Endothelial cell of umbilical vein (primary cell): ENCODE measurements at regions not wholly inside any gene's neighbourhood (a gene's known extent, or its start where the extent isn't known, plus 50 kb on each side); places are given as distances from the start of the nearest gene placed in this dataset.

Experiments
- BruUV-seq: library from RNA; stranded (reverse); fragments of 400-500 nt; replicated peaks from 2 replicates; lab custom pipeline; 2021; lab: Mats Ljungman, UMichigan
- CTCF ChIA-PET: fragments of 300-600, 350-600 bp; sonication (Branson Sonifier 250); formaldehyde crosslinking; loops from one replicate; lab custom pipeline; 2021; ENCODE audit warnings: antibody characterized with exemption, inconsistent platforms; lab: Charles Lee
- POLR2A ChIA-PET: fragments of 300-600, 350-600 bp; sonication (Branson Sonifier 250); formaldehyde crosslinking; loops from one replicate; lab custom pipeline; 2021; ENCODE audit warnings: antibody characterized with exemption, inconsistent platforms; lab: Charles Lee
- DNase-seq: peaks from one replicate; pipeline ENCODE4 v3.0.0-alpha.2; 2011; ENCODE audit warnings: low read depth, low spot score
- FAIRE-seq: peaks from 2 replicates; lab custom pipeline; 2011; peaks lifted over from hg19 to GRCh38; lab: Jason Lieb, UNC
- H2AFZ ChIP-seq: 2 replicates; pipeline ENCODE4 v1.6.0; 2012; ENCODE audit warnings: low read depth, low read length, control low read depth, inconsistent platforms
- H3K27ac ChIP-seq: 2 replicates; pipeline ENCODE4 v1.5.1; 2011; ENCODE audit warnings: low read depth, mild to moderate bottlenecking, control low read depth, low read length, moderate library complexity; ENCODE audit not compliant: insufficient read depth
- H3K27me3 ChIP-seq, 2 experiments: 2 replicates each; pipeline versions ENCODE4 v1.6.0 to v1.6.1; 2011; ENCODE audit warnings: low read length in 2 of 2, mixed read lengths in 1 of 2; ENCODE audit not compliant: control insufficient read depth in 2 of 2, insufficient read depth in 2 of 2
- H3K36me3 ChIP-seq, 2 experiments: 2 replicates in 1 of 2; 3 replicates in 1 of 2; pipeline ENCODE4 v1.5.1; 2011; ENCODE audit warnings: low read length in 2 of 2, mild to moderate bottlenecking in 1 of 2, moderate library complexity in 1 of 2; ENCODE audit not compliant: control insufficient read depth in 2 of 2, insufficient read depth in 2 of 2; ENCODE audit errors: extremely low read depth in 1 of 2
- H3K4me1 ChIP-seq: 3 replicates; pipeline ENCODE4 v1.5.1; 2011; ENCODE audit warnings: mild to moderate bottlenecking, low read length; ENCODE audit not compliant: control insufficient read depth, insufficient read depth; ENCODE audit errors: extremely low read depth
- H3K4me2 ChIP-seq: 2 replicates; pipeline ENCODE4 v1.6.1; 2011; ENCODE audit warnings: low read length, control low read depth, mixed read lengths; ENCODE audit not compliant: insufficient read depth
- H3K4me3 ChIP-seq, 3 experiments: fragments of 200-600 bp in 1 of 3; sonication (generic), shearing (Covaris generic) in 1 of 3; replicated peaks in 1 of 3; 2 replicates each; pipeline ENCODE4 v1.5.1; 2011 to 2016; ENCODE audit warnings: control low read depth in 3 of 3, low read length in 3 of 3, mild to moderate bottlenecking in 2 of 3, inconsistent platforms in 1 of 3, low read depth in 1 of 3, moderate library complexity in 1 of 3; ENCODE audit not compliant: insufficient read depth in 1 of 3
- H3K79me2 ChIP-seq: 2 replicates; pipeline ENCODE4 v1.6.0; 2012; ENCODE audit warnings: low read length, inconsistent platforms; ENCODE audit not compliant: control insufficient read depth, insufficient read depth
- H3K9ac ChIP-seq: replicated peaks from 2 replicates; pipeline ENCODE3; 2011; ENCODE audit warnings: low read length, control low read depth; ENCODE audit not compliant: insufficient read depth; ENCODE audit errors: extremely low read depth
- H3K9me1 ChIP-seq: replicated peaks from 3 replicates; pipeline ENCODE4 v1.6.0; 2011; ENCODE audit warnings: mild to moderate bottlenecking, low read length; ENCODE audit not compliant: control insufficient read depth, insufficient read depth; ENCODE audit errors: extremely low read depth
- H3K9me3 ChIP-seq: replicated peaks from 2 replicates; pipeline ENCODE4 v1.5.1; 2012; ENCODE audit warnings: low read length, inconsistent platforms; ENCODE audit not compliant: control insufficient read depth, insufficient read depth
- H4K20me1 ChIP-seq: replicated peaks from 2 replicates; pipeline ENCODE3; 2011; ENCODE audit warnings: mild to moderate bottlenecking, low read length; ENCODE audit not compliant: control insufficient read depth, insufficient read depth; ENCODE audit errors: extremely low read depth
- EZH2 ChIP-seq: IDR thresholded peaks from 2 replicates; pipeline ENCODE4 v1.6.1; 2012; ENCODE audit warnings: borderline replicate concordance, low read depth, mild to moderate bottlenecking, moderate library complexity, low read length, inconsistent platforms; ENCODE audit not compliant: severe bottlenecking
- FOS ChIP-seq: IDR thresholded peaks from 2 replicates; pipeline ENCODE4 v1.6.1; 2011; ENCODE audit warnings: mild to moderate bottlenecking, low read length, moderate library complexity, borderline replicate concordance; ENCODE audit not compliant: insufficient read depth
- GATA2 ChIP-seq: IDR thresholded peaks from 2 replicates; pipeline ENCODE4 v1.7.0; 2011; ENCODE audit warnings: low read depth, mild to moderate bottlenecking, moderate library complexity, mixed read lengths, low read length; ENCODE audit not compliant: insufficient read length, insufficient read depth
- JUN ChIP-seq: IDR thresholded peaks from 2 replicates; pipeline ENCODE4 v1.6.1; 2011; ENCODE audit warnings: borderline replicate concordance, low read depth; ENCODE audit not compliant: insufficient read length, insufficient read depth
- MYC ChIP-seq: IDR thresholded peaks from one replicate; pipeline ENCODE4 v1.6.1; 2011; ENCODE audit warnings: mild to moderate bottlenecking, low read depth, low read length
- POLR2A ChIP-seq: IDR thresholded peaks from 2 replicates; pipeline ENCODE4 v1.6.1; 2012; ENCODE audit warnings: low read depth, mild to moderate bottlenecking, control low read depth, low read length
- POLR2AphosphoS5 ChIP-seq: IDR thresholded peaks from 2 replicates; pipeline ENCODE4 v1.6.1; 2012; ENCODE audit warnings: low read depth, mild to moderate bottlenecking, control low read depth, low read length, moderate library complexity; ENCODE audit not compliant: insufficient read depth
- dilution Hi-C: fragments of 300-500 bp; cut with MboI; formaldehyde crosslinking; loops from one replicate; pipeline ENCODE4 v1.15.0; 2019; ENCODE audit warnings: low sequenced_read_pairs; ENCODE audit not compliant: extremely low pct_ligation_motif_present
- intact Hi-C: fragments of 100-400 bp; cut with micrococcal nuclease; formaldehyde crosslinking; loops from one replicate; pipeline ENCODE4 v1.10.0; 2022
- TF ChIP-seq, protein P1 (sequence below), 2 donors: IDR thresholded peaks; 1 replicate in 1 of 2; 2 replicates in 1 of 2; pipeline ENCODE4 v1.5.1; 2011; ENCODE audit warnings: low read length in 2 of 2, mild to moderate bottlenecking in 2 of 2, moderate library complexity in 2 of 2, control low read depth in 1 of 2, inconsistent platforms in 1 of 2, low read depth in 1 of 2; ENCODE audit not compliant: insufficient read depth in 1 of 2; ENCODE audit errors: extremely low read depth in 1 of 2
- TF ChIP-seq, protein P2 (sequence below): IDR thresholded peaks from 2 replicates; pipeline ENCODE4 v1.6.1; 2011; ENCODE audit not compliant: insufficient read depth, insufficient read length

DNA sequence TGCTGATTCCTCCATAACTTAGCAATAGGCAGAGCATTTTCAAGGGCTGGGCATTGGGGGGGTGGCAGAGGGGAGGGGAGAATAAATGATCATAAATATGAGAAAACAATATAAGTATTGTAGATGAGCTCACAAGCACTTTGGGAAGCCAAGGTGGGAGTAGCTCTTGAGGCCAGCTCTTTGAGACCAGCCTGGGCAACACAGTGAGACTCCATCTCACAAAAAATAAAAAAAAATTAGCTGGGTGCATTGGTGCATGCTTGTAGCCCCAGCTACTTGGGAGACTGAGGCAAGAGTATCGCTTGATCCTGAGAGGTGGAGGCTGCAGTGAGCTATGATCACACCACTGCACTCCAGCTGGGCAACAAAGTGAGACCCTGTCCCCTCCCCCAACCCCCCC, 75.9 kb downstream of the MYCN start:
- no peak overlapping the region for H3K9ac ChIP-seq
- no peak for FAIRE-seq
- dilution Hi-C loops, result no loop called here
- H4K20me1 ChIP-seq, result no peaks in the 10 kb centered on the region
- no TSS peak for BruUV-seq
- TF ChIP-seq POLR2AphosphoS5, result no peak
- no peak for TF ChIP-seq MYC
- TF ChIP-seq GATA2, result no peak
- no peak for TF ChIP-seq JUN
- TF ChIP-seq POLR2A, result no peak
- TF ChIP-seq, protein P1, sequence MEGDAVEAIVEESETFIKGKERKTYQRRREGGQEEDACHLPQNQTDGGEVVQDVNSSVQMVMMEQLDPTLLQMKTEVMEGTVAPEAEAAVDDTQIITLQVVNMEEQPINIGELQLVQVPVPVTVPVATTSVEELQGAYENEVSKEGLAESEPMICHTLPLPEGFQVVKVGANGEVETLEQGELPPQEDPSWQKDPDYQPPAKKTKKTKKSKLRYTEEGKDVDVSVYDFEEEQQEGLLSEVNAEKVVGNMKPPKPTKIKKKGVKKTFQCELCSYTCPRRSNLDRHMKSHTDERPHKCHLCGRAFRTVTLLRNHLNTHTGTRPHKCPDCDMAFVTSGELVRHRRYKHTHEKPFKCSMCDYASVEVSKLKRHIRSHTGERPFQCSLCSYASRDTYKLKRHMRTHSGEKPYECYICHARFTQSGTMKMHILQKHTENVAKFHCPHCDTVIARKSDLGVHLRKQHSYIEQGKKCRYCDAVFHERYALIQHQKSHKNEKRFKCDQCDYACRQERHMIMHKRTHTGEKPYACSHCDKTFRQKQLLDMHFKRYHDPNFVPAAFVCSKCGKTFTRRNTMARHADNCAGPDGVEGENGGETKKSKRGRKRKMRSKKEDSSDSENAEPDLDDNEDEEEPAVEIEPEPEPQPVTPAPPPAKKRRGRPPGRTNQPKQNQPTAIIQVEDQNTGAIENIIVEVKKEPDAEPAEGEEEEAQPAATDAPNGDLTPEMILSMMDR (IDR thresholded peaks at IDR 0.05; ENCODE audit: extremely low read depth in 1 of 2, insufficient read depth in 1 of 2, low read depth in 1 of 2, low read length in 2 of 2), result no peak
- TF ChIP-seq EZH2, result no peak
- TF ChIP-seq FOS, result no peak
- TF ChIP-seq, protein P2, sequence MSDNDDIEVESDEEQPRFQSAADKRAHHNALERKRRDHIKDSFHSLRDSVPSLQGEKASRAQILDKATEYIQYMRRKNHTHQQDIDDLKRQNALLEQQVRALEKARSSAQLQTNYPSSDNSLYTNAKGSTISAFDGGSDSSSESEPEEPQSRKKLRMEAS, result no peak
- no peak overlapping the region for H3K4me3 ChIP-seq
- H3K36me3 ChIP-seq, result no peaks in the 10 kb centered on the region
- no peaks in the 10 kb centered on the region for H3K9me1 ChIP-seq
- no peak overlapping the region for H2AFZ ChIP-seq
- CTCF ChIA-PET, result no interaction called here
- no peak for DNase-seq
- H3K4me1 ChIP-seq, result no peaks in the 10 kb centered on the region
- POLR2A ChIA-PET, result no interaction called here
- intact Hi-C loops, result no loop called here
- peaks cover 0 to 3% of the 10 kb centered on the region in 2 experiments for H3K27me3 ChIP-seq
- no peaks in the 10 kb centered on the region for H3K79me2 ChIP-seq
- no peak overlapping the region for H3K4me2 ChIP-seq
- H3K27ac ChIP-seq, result no peak overlapping the region
- H3K9me3 ChIP-seq, result no peaks in the 10 kb centered on the region
